HG02884 (cell line): ENCODE measurements at regions not wholly inside any gene's neighbourhood (a gene's known extent, or its start where the extent isn't known, plus 50 kb on each side); places are given as distances from the start of the nearest gene placed in this dataset.
"Not testable (repeated sequence)": the region's sequence is repeated elsewhere in the genome, so short reads cannot be mapped to it uniquely, and the experiment has no call there.

Source experiments
- ATAC-seq: cut with Tn5 transposase; IDR thresholded peaks from one replicate; pipeline ENCODE4 v1.9.1; 2021; ENCODE audit warnings: mild to moderate bottlenecking, moderate library complexity; ENCODE audit not compliant: unreplicated experiment

DNA sequence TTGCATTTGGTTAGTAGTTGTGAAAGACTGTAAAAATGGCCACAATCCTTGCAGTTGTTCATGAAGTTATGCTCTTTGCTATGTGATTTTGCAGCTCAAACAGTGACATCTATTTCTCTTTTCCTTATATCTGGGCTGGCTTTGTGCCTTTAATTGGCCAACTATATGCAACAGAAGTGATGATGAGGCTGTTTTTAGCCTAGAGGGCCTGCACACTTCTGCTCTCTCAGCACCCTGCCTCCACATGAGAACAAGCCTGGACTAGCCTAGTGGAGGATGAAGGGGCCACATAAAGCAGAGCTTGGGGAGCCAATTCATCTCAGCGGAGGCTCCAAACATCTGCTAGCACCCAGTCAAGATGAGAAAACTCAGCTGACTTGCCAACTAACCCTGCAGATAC, 339.8 kb downstream of the OMA1 start:
- ATAC-seq, result no peak

GRCh38 chr1:58204284-58204683, 342.2 kb downstream of the OMA1 start:
- no peak for ATAC-seq

- no peak for ATAC-seq
Measured at GRCh38 chr1:58201492-58202106, 344.9 kb downstream of the OMA1 start.

GRCh38 chr1:58200437-58200836, 346.1 kb downstream of the OMA1 start:
- no peak for ATAC-seq

GRCh38 chr1:58197811-58198210, 348.7 kb downstream of the OMA1 start:
- ATAC-seq, result no peak

GRCh38 chr1:58190267-58190988, 356.1 kb downstream of the OMA1 start:
- ATAC-seq, result no peak

DNA sequence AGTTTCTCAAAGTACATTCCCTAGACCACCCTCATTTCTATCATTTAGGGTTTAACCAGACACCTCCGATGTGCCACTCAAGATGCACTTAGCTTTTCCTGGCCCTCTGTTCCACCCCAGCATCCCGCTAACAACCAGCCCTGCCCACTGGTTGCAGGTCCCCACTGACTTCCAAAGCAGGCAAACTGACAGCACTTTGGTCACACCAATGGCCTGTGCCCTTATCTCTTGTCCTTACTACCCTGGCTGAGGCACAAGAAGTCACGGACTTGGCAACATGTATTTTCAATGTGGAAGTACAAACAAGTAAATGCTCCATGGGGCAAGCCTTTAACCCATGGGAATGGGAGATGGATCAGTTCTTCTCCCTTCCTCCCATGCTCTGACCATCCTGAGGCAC, 357.1 kb downstream of the OMA1 start:
- no peak for ATAC-seq

- ATAC-seq, result no peak
Measured at GRCh38 chr1:58183286-58183685, 363.2 kb downstream of the OMA1 start.

- no peak for ATAC-seq
Measured at GRCh38 chr1:58180537-58180936, 366.0 kb downstream of the OMA1 start.

- not testable (repeated sequence) for ATAC-seq
Measured at GRCh38 chr1:58169160-58169559, 377.4 kb downstream of the OMA1 start.

DNA sequence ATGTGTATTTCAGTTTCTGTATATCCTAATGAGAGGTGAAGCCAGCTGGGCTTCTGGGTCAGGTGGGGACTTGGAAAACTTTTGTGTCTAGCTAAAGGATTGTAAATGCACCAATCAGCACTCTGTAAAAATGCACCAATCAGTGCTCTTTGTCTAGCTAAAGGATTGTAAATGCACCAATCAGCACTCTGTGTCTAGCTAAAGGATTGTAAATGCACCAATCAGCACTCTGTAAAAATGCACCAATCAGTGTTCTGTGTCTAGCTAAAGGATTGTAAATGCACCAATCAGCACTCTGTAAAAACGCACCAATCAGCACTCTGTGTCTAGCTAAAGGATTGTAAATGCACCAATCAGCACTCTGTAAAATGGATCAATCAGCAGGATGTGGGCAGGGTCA, 379.4 kb downstream of the OMA1 start:
- ATAC-seq, result not testable (repeated sequence)

DNA sequence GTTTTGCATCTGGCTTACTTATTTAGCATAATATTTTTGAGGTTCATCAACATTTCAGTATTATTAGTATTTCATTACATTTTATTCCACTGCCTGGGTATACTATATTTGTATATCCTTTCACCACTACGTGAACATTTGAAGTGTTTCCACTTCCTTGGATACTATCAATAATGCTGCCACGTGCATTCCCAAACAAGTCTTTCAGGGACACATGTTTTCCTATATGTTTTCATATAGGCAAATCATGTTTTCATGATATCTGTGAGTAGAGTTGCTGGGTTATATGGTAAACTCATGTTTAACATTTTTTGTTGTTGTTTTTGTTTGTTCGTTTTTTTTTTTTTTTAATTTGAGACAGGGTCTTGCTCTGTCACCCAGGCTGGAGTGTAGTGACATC, 380.1 kb downstream of the OMA1 start:
- ATAC-seq, result no peak

DNA sequence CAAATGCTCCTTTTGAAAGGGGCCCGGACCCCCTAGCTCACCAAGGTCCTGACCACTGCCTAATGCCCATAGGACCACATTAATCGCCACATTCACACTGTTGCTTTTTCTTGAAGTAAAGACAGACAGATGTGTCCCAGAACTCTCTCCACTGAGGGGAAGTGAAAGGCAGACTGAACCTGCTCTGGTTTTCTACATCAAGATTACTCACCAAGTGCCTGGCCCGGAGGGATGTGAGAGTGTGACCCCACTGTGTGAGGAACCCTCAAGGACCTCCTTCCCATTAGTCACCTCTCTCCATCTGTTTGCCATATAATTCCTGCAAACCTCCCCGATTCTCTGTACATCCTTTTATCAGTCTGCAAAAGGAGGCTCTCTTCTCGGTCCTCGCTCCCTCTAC, 381.5 kb downstream of the OMA1 start:
- peak; percentile 67 for ATAC-seq

- ATAC-seq, result no peak
Measured at GRCh38 chr1:58162952-58163550, 383.5 kb downstream of the OMA1 start.

- no peak for ATAC-seq
Measured at GRCh38 chr1:58159434-58159830, 387.1 kb downstream of the OMA1 start.

GRCh38 chr1:58158506-58159433, 387.8 kb downstream of the OMA1 start:
- ATAC-seq, result no peak

- no peak for ATAC-seq
Measured at GRCh38 chr1:58158016-58158415, 388.5 kb downstream of the OMA1 start.

DNA sequence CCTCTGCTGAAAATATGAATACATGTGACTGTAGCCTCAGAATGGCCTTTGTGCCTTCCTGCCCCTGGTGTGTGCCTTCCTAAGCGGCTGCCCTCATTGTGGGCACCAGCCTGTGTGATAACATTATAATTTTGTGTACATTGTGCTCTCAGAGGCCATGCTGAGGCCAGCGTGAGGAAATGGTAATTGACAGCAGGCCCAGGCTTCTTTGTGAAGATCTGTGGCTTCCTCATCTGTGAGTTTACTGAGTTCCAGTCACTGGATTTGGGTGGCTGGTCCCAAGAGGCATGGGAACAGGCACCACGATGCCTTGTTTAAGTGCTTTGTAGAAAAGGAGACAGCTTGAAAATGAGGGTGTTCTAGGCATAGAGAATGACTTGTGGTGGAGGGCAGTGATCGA, 389.3 kb downstream of the OMA1 start:
- no peak for ATAC-seq

- no peak for ATAC-seq
Measured at GRCh38 chr1:58156831-58157230, 389.7 kb downstream of the OMA1 start.

GRCh38 chr1:58156124-58156468, 390.4 kb downstream of the OMA1 start:
- ATAC-seq, result peak; percentile 81

GRCh38 chr1:58155418-58156123, 391.0 kb downstream of the OMA1 start:
- ATAC-seq, result peak; percentile 59
